GM12878 (cell line): ENCODE measurements at regions not wholly inside any gene's neighbourhood (a gene's known extent, or its start where the extent isn't known, plus 50 kb on each side); places are given as distances from the start of the nearest gene placed in this dataset.

Source experiments
- ATAC-seq: fragments of 200-7000 bp; cut with Tn5 transposase; 3 replicates; pipeline ENCODE4 v1.9.1; 2020; ENCODE audit warnings: mild to moderate bottlenecking, moderate library complexity
- BruUV-seq: library from RNA; stranded (reverse); fragments of 400-500 nt; replicated peaks from 2 replicates; lab custom pipeline; 2021; lab: Mats Ljungman, UMichigan
- CTCF ChIA-PET: fragments of 300-600 bp; sonication (Branson Sonifier 250); formaldehyde crosslinking; extraction: SDS; loops from one replicate; lab custom pipeline; 2021; ENCODE audit warnings: inconsistent platforms; lab: Yijun Ruan, JAX
- POLR2A ChIA-PET: fragments of 350-600 bp; formaldehyde crosslinking; extraction: SDS; loops from one replicate; lab custom pipeline; 2021; ENCODE audit warnings: inconsistent platforms; lab: Charles Lee
- RAD21 ChIA-PET: fragments of 300-600 bp; sonication (Branson Sonifier 250); formaldehyde crosslinking; loops from one replicate; lab custom pipeline; 2023; ENCODE audit warnings: antibody characterized with exemption; ENCODE audit not compliant: unreplicated experiment; lab: Charles Lee
- SMC1A ChIA-PET: fragments of 300-600 bp; sonication (Branson Sonifier 250); formaldehyde crosslinking; loops from one replicate; lab custom pipeline; 2023; ENCODE audit not compliant: unreplicated experiment, uncharacterized antibody; lab: Charles Lee
- DNase-seq: peaks from one replicate; pipeline ENCODE4 v3.0.0-alpha.2; 2011; ENCODE audit warnings: low read depth, low spot score
- FAIRE-seq: peaks from 3 replicates; lab custom pipeline; 2011; peaks lifted over from hg19 to GRCh38; lab: Jason Lieb, UNC
- H2AFZ ChIP-seq: 2 replicates; pipeline ENCODE4 v1.6.0; 2011; ENCODE audit warnings: low read depth, low read length, control low read depth; ENCODE audit not compliant: control insufficient read depth
- H3K27ac ChIP-seq: 2 replicates; pipeline ENCODE4 v1.5.1; 2011; ENCODE audit warnings: control low read depth; ENCODE audit not compliant: control insufficient read depth, insufficient read depth
- H3K27me3 ChIP-seq, 2 experiments: replicated peaks in 1 of 2; 2 replicates each; pipeline versions ENCODE4 v1.6.0 to v1.6.1; 2011; ENCODE audit warnings: low read length in 1 of 2; ENCODE audit not compliant: control insufficient read depth in 2 of 2, insufficient read depth in 2 of 2
- H3K36me3 ChIP-seq, 2 experiments: 2 replicates each; pipeline ENCODE4 v1.5.1; 2011; ENCODE audit warnings: low read length in 1 of 2; ENCODE audit not compliant: control insufficient read depth in 2 of 2, insufficient read depth in 2 of 2
- H3K4me1 ChIP-seq: 2 replicates; pipeline ENCODE4 v1.6.1; 2011; ENCODE audit warnings: mild to moderate bottlenecking, low read length, moderate library complexity, mixed read lengths; ENCODE audit not compliant: control insufficient read depth, insufficient read depth
- H3K4me2 ChIP-seq: 2 replicates; pipeline ENCODE4 v1.6.0; 2011; ENCODE audit warnings: control low read depth; ENCODE audit not compliant: control insufficient read depth, insufficient read depth
- H3K4me3 ChIP-seq: fragments of 200-600 bp; sonication (generic); 2 replicates; pipeline ENCODE4 v1.5.1; 2016
- H3K79me2 ChIP-seq: 2 replicates; pipeline ENCODE4 v1.6.0; 2011; ENCODE audit warnings: low read length; ENCODE audit not compliant: control insufficient read depth, insufficient read depth
- H3K9ac ChIP-seq: 2 replicates; pipeline ENCODE4 v1.8.0; 2011; ENCODE audit warnings: low read length, control low read depth, mixed read lengths; ENCODE audit not compliant: control insufficient read depth, insufficient read depth
- H3K9me3 ChIP-seq: replicated peaks from 3 replicates; pipeline ENCODE4 v1.5.1; 2011; ENCODE audit warnings: mild to moderate bottlenecking, low read length; ENCODE audit not compliant: control insufficient read depth, insufficient read depth
- H4K20me1 ChIP-seq: 2 replicates; pipeline ENCODE4 v1.6.0; 2011; ENCODE audit not compliant: control insufficient read depth, insufficient read depth
- ATF7 ChIP-seq: fragments of 450-650 bp; IDR thresholded peaks from 2 replicates; pipeline ENCODE4 v1.6.1; 2016; ENCODE audit warnings: low read depth, mild to moderate bottlenecking
- BACH1 ChIP-seq: fragments of 450-650 bp; IDR thresholded peaks from 2 replicates; pipeline ENCODE4 v1.6.1; 2017; ENCODE audit warnings: mild to moderate bottlenecking, borderline replicate concordance
- CREM ChIP-seq: IDR thresholded peaks from 2 replicates; pipeline ENCODE4 v1.6.1; 2014; ENCODE audit warnings: antibody characterized with exemption, low read depth
- EGR1 ChIP-seq, 2 experiments: IDR thresholded peaks; 1 replicate in 1 of 2; 2 replicates in 1 of 2; pipeline ENCODE4 v1.6.1; 2011 to 2012; ENCODE audit warnings: low read depth in 2 of 2, low read length in 2 of 2, borderline replicate concordance in 1 of 2, mild to moderate bottlenecking in 1 of 2, moderate library complexity in 1 of 2
- GATAD2B ChIP-seq: fragments of 450-650 bp; conservative IDR thresholded peaks from 2 replicates; pipeline ENCODE4 v1.6.1; 2017; ENCODE audit warnings: low read depth, mild to moderate bottlenecking, moderate library complexity
- IRF4 ChIP-seq: IDR thresholded peaks from 2 replicates; pipeline ENCODE4 v1.6.1; 2011; ENCODE audit warnings: low read depth, low read length
- JUNB ChIP-seq: IDR thresholded peaks from 2 replicates; pipeline ENCODE4 v1.6.1; 2016; ENCODE audit warnings: antibody characterized with exemption, mild to moderate bottlenecking
- LARP7 ChIP-seq: fragments of 450-650 bp; IDR thresholded peaks from 2 replicates; pipeline ENCODE4 v1.6.1; 2017; ENCODE audit warnings: mild to moderate bottlenecking
- NR2C1 ChIP-seq: fragments of 450-650 bp; IDR thresholded peaks from 2 replicates; pipeline ENCODE4 v1.6.1; 2017; ENCODE audit warnings: antibody characterized with exemption, mild to moderate bottlenecking, moderate library complexity
- PAX8 ChIP-seq: fragments of 450-650 bp; IDR thresholded peaks from 2 replicates; pipeline ENCODE4 v1.6.1; 2017; ENCODE audit warnings: mild to moderate bottlenecking, moderate library complexity
- PML ChIP-seq: IDR thresholded peaks from 2 replicates; pipeline ENCODE4 v1.6.1; 2012; ENCODE audit warnings: low read length, inconsistent platforms
- POLR2AphosphoS2 ChIP-seq: IDR thresholded peaks from 2 replicates; pipeline ENCODE4 v1.6.1; 2011; ENCODE audit warnings: low read depth, mild to moderate bottlenecking, low read length, improper control_type of control experiment, moderate library complexity
- SMARCA5 ChIP-seq: fragments of 450-650 bp; IDR thresholded peaks from 2 replicates; pipeline ENCODE4 v1.6.1; 2017; ENCODE audit warnings: mild to moderate bottlenecking
- TCF3 ChIP-seq: IDR thresholded peaks from 2 replicates; pipeline ENCODE4 v1.6.1; 2012; ENCODE audit warnings: low read depth, mild to moderate bottlenecking, low read length, borderline replicate concordance; ENCODE audit not compliant: insufficient read depth
- ZBED1 ChIP-seq: IDR thresholded peaks from 2 replicates; pipeline ENCODE4 v1.6.1; 2016; ENCODE audit warnings: borderline replicate concordance
- WGBS: methylation state at CpG from one replicate; pipeline ENCODE4 v1.1.6; 2016; ENCODE audit warnings: low lambda C conversion rate; ENCODE audit not compliant: insufficient replicate concordance, insufficient coverage; ENCODE audit errors: missing lambda C conversion rate; 5-methylcytosine and 5-hydroxymethylcytosine counted together
- in situ Hi-C: fragments of 300-500 bp; cut with MboI; formaldehyde crosslinking; loops from 9 replicates; pipeline ENCODE4 v1.14.3; 2018; ENCODE audit warnings: mixed read lengths
- intact Hi-C: fragments of 100-400 bp; cut with micrococcal nuclease; formaldehyde crosslinking; loops from one replicate; pipeline ENCODE4 v1.14.2; 2022; ENCODE audit not compliant: unreplicated experiment
- TF ChIP-seq, protein P1 (sequence below): fragments of 450-650 bp; formaldehyde crosslinking; IDR thresholded peaks from 2 replicates; pipeline ENCODE4 v1.4.0; 2022; ENCODE audit warnings: mild to moderate bottlenecking, moderate library complexity
- TF ChIP-seq, protein P2 (sequence below): IDR thresholded peaks from 2 replicates; pipeline ENCODE4 v1.6.1; 2011; ENCODE audit warnings: borderline replicate concordance, low read depth, mild to moderate bottlenecking, moderate library complexity, mixed read lengths, low read length; ENCODE audit not compliant: insufficient read depth; ENCODE audit errors: extremely low read length

DNA sequence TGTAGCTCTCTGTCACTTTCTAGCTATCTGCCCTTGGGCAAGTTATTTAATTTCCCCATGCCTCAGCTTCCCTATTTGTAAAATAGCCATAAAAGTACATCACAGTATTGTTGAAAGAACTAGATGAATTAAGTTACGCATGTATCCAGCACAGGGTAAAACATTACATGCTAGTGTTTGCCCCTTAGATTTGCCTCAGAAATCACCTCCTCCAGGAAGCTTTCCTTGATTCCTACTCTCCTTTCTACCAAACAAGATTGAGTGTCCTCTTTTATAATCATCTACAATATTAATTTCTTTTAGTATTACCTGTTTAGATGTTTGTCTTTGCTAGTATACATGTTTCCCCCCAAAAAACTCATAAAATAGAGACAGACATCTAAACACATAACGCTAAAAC, 369.5 kb downstream of the GBA3 start:
- DNase-seq (no peak), ATAC-seq (no peak), FAIRE-seq (no peak)
- POLR2A ChIA-PET = no interaction called here
- no TSS peak for BruUV-seq
- Histone ChIP-seq H2AFZ (no peak overlapping the region), H3K4me1 (no peaks in the 10 kb centered on the region), H3K4me2 (no peak overlapping the region), H3K9me3 (no peaks in the 10 kb centered on the region), H4K20me1 (no peaks in the 10 kb centered on the region), H3K79me2 (no peaks in the 10 kb centered on the region), H3K27me3 (no peaks in the 10 kb centered on the region), H3K36me3 (no peaks in the 10 kb centered on the region), H3K9ac (no peak overlapping the region), H3K4me3 (no peak overlapping the region), H3K27ac (no peak overlapping the region)
- SMC1A ChIA-PET = interaction anchor here (1.2 kb wide), 1 partner anchor 61 kb away, joined by 3 read pairs; no protein-coding TSS in a partner anchor
- intact Hi-C loops = no loop called here
- WGBS = 15% methylated on average over 2 of the region's 2 CpGs
- RAD21 ChIA-PET = no interaction called here
- in situ Hi-C loops = no loop called here
- CTCF ChIA-PET = interaction anchor here (1.3 kb wide), 1 partner anchor 30 kb away, joined by 3 read pairs; no protein-coding TSS in a partner anchor
- TF ChIP-seq NR2C1 (no peak), TCF3 (no peak), POLR2AphosphoS2 (no peak)

DNA sequence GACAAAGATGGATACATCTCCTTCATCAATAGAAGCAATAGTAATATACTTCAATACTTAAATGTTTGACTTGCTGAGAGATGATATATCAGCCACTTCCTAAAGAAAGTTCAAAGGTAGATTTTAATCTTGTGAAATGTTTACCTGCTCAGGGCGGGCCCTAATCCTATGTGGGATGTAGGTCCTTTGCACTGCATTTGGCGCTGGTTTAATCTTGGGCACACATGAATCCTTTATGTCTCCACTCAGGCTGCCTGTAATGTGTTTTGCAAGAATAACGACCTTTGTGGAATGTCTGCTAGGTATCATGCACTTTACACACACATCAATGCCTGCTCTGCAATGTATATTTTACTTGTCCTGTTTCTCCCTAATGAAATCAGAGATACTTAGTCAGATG, 368.7 kb downstream of the GBA3 start:
- Histone ChIP-seq H4K20me1 (no peaks in the 10 kb centered on the region), H3K9ac (no peak overlapping the region), H3K36me3 (no peaks in the 10 kb centered on the region), H3K4me3 (no peak overlapping the region), H3K27ac (no peak overlapping the region), H3K4me1 (no peaks in the 10 kb centered on the region), H2AFZ (no peak overlapping the region), H3K9me3 (no peaks in the 10 kb centered on the region), H3K4me2 (no peak overlapping the region), H3K27me3 (no peaks in the 10 kb centered on the region), H3K79me2 (no peaks in the 10 kb centered on the region)
- RAD21 ChIA-PET = no interaction called here
- intact Hi-C loops = no loop called here
- SMC1A ChIA-PET = interaction anchor here (1.0 kb wide), 1 partner anchor 12 kb away, joined by 3 read pairs; no protein-coding TSS in a partner anchor
- CTCF ChIA-PET = no interaction called here
- WGBS = 2% methylated on average over 3 of the region's 3 CpGs
- ATAC-seq (no peak), DNase-seq (no peak), FAIRE-seq (no peak)
- no TSS peak for BruUV-seq
- POLR2A ChIA-PET = no interaction called here
- in situ Hi-C loops = no loop called here
- TF ChIP-seq ZBED1 (no peak), ATF7 (no peak), JUNB (no peak), LARP7 (no peak), CREM (no peak), BACH1 (no peak), PML (no peak), SMARCA5 (no peak), GATAD2B (no peak), IRF4 (no peak), PAX8 (no peak), EGR1 (IDR thresholded peaks at IDR 0.05; ENCODE audit: borderline replicate concordance in 1 of 2, low read depth in 2 of 2, low read length in 2 of 2) (no peak)
- TF ChIP-seq, protein P1, sequence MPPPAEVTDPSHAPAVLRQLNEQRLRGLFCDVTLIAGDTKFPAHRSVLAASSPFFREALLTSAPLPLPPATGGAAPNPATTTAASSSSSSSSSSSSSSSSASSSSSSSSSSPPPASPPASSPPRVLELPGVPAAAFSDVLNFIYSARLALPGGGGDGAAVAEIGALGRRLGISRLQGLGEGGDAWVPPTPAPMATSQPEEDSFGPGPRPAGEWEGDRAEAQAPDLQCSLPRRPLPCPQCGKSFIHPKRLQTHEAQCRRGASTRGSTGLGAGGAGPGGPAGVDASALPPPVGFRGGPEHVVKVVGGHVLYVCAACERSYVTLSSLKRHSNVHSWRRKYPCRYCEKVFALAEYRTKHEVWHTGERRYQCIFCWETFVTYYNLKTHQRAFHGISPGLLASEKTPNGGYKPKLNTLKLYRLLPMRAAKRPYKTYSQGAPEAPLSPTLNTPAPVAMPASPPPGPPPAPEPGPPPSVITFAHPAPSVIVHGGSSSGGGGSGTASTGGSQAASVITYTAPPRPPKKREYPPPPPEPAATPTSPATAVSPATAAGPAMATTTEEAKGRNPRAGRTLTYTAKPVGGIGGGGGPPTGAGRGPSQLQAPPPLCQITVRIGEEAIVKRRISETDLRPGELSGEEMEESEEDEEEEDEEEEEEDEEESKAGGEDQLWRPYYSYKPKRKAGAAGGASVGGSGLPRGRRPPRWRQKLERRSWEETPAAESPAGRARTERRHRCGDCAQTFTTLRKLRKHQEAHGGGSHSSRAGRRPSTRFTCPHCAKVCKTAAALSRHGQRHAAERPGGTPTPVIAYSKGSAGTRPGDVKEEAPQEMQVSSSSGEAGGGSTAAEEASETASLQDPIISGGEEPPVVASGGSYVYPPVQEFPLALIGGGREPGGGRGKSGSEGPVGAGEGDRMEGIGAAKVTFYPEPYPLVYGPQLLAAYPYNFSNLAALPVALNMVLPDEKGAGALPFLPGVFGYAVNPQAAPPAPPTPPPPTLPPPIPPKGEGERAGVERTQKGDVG (CRISPR knock-in tag) = no peak
- TF ChIP-seq, protein P2, sequence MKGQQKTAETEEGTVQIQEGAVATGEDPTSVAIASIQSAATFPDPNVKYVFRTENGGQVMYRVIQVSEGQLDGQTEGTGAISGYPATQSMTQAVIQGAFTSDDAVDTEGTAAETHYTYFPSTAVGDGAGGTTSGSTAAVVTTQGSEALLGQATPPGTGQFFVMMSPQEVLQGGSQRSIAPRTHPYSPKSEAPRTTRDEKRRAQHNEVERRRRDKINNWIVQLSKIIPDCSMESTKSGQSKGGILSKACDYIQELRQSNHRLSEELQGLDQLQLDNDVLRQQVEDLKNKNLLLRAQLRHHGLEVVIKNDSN = no peak
